HepG2 (cell line): ENCODE measurements at regions not wholly inside any gene's neighbourhood (a gene's known extent, or its start where the extent isn't known, plus 50 kb on each side); places are given as distances from the start of the nearest gene placed in this dataset.

Source experiments
- ATAC-seq: fragments of 200-7000 bp; cut with Tn5 transposase; 3 replicates; pipeline ENCODE4 v1.9.1; 2020; ENCODE audit warnings: mild to moderate bottlenecking, moderate library complexity
- BruUV-seq: library from RNA; stranded (reverse); fragments of 400-500 nt; replicated peaks from 2 replicates; lab custom pipeline; 2021; lab: Mats Ljungman, UMichigan
- CTCF ChIA-PET: fragments of 300-600 bp; formaldehyde crosslinking; extraction: SDS; loops from one replicate; lab custom pipeline; 2021; ENCODE audit warnings: low total read pairs, inconsistent platforms, low intra/inter-chr PET ratio; lab: Yijun Ruan, JAX
- POLR2A ChIA-PET: fragments of 350-600 bp; sonication (Branson Sonifier 250); formaldehyde crosslinking; loops from one replicate; lab custom pipeline; 2020; ENCODE audit warnings: antibody characterized with exemption, inconsistent platforms; lab: Yijun Ruan, JAX
- DNase-seq: peaks from one replicate; pipeline ENCODE4 v3.0.0-alpha.2; 2015; ENCODE audit warnings: low spot score
- FAIRE-seq: peaks from 3 replicates; lab custom pipeline; 2011; peaks lifted over from hg19 to GRCh38; lab: Jason Lieb, UNC
- H2AFZ ChIP-seq: one replicate; pipeline ENCODE4 v1.6.1; 2011; ENCODE audit warnings: low read length, inconsistent platforms
- H3K27ac ChIP-seq: fragments of 300-600 bp; 3 replicates; pipeline ENCODE4 v1.8.0; 2011; ENCODE audit warnings: mixed run types, mild to moderate bottlenecking, mixed read lengths, low read length, inconsistent platforms; ENCODE audit not compliant: insufficient read depth; ENCODE audit errors: extremely low read length
- H3K27me3 ChIP-seq, 2 experiments: fragments of 200-600 bp in 1 of 2; 2 replicates in 1 of 2; 3 replicates in 1 of 2; pipeline versions ENCODE4 v1.6.0 to v1.8.0; 2011; ENCODE audit warnings: low read length in 2 of 2, mild to moderate bottlenecking in 2 of 2, moderate library complexity in 2 of 2, inconsistent platforms in 1 of 2; ENCODE audit not compliant: insufficient read depth in 2 of 2, control insufficient read depth in 1 of 2
- H3K36me3 ChIP-seq, 2 experiments: fragments of 200-600 bp in 1 of 2; replicated peaks in 1 of 2; 2 replicates in 1 of 2; 3 replicates in 1 of 2; pipeline versions ENCODE4 v1.5.1 to v1.8.0; 2011; ENCODE audit warnings: low read length in 2 of 2, inconsistent platforms in 1 of 2; ENCODE audit not compliant: insufficient read depth in 2 of 2, control insufficient read depth in 1 of 2
- H3K4me1 ChIP-seq: 2 replicates; pipeline ENCODE4 v1.5.1; 2012; ENCODE audit warnings: low read length, inconsistent platforms; ENCODE audit not compliant: insufficient read depth
- H3K4me2 ChIP-seq: 2 replicates; pipeline ENCODE4 v1.6.0; 2011; ENCODE audit warnings: low read depth, low read length, inconsistent platforms
- H3K4me3 ChIP-seq, 3 experiments: fragments of 200-600 bp in 1 of 3; sonication (generic), shearing (Covaris generic) in 1 of 3; replicated peaks in 1 of 3; 2 replicates each; pipeline ENCODE4 v1.5.1; 2011 to 2016; ENCODE audit warnings: low read length in 3 of 3, inconsistent platforms in 2 of 3, low read depth in 2 of 3, mild to moderate bottlenecking in 2 of 3, control low read depth in 1 of 3, mixed read lengths in 1 of 3; ENCODE audit not compliant: insufficient read depth in 1 of 3
- H3K79me2 ChIP-seq: one replicate; pipeline ENCODE4 v1.6.1; 2011; ENCODE audit warnings: low read length, inconsistent platforms; ENCODE audit not compliant: insufficient read depth
- H3K9ac ChIP-seq: 2 replicates; pipeline ENCODE4 v1.6.0; 2011; ENCODE audit warnings: mild to moderate bottlenecking, low read depth, low read length, inconsistent platforms; ENCODE audit not compliant: insufficient read depth
- H3K9me3 ChIP-seq: 2 replicates; pipeline ENCODE4 v1.5.1; 2012; ENCODE audit warnings: mild to moderate bottlenecking, low read length
- H4K20me1 ChIP-seq: 2 replicates; pipeline ENCODE4 v1.6.0; 2011; ENCODE audit warnings: inconsistent platforms, mild to moderate bottlenecking, low read length, moderate library complexity; ENCODE audit not compliant: insufficient read depth
- FOXK2 ChIP-seq: fragments of 450-650 bp; IDR thresholded peaks from 2 replicates; pipeline ENCODE4 v1.6.1; 2016
- GTF2F1 ChIP-seq: fragments of 150-350 bp; IDR thresholded peaks from 2 replicates; pipeline ENCODE4 v1.6.1; 2014; ENCODE audit warnings: low read length
- TEAD2 ChIP-seq: sonication (generic); formaldehyde crosslinking; IDR thresholded peaks from 2 replicates; pipeline ENCODE4 v1.9.0; 2021; ENCODE audit warnings: missing genetic modification reagents
- TOE1 ChIP-seq: sonication (generic); formaldehyde crosslinking; IDR thresholded peaks from 2 replicates; pipeline ENCODE4 v1.4.0; 2020; ENCODE audit warnings: mild to moderate bottlenecking, missing genetic modification reagents
- TSC22D2 ChIP-seq: sonication (generic); formaldehyde crosslinking; IDR thresholded peaks from 2 replicates; pipeline ENCODE4 v1.5.1; 2020; ENCODE audit warnings: missing genetic modification reagents, mild to moderate bottlenecking, borderline replicate concordance
- ZNF333 ChIP-seq: sonication (generic); formaldehyde crosslinking; IDR thresholded peaks from 2 replicates; pipeline ENCODE4 v1.4.0; 2020; ENCODE audit warnings: mild to moderate bottlenecking, missing genetic modification reagents, borderline replicate concordance
- ZNF563 ChIP-seq: sonication (generic); formaldehyde crosslinking; IDR thresholded peaks from 2 replicates; pipeline ENCODE4 v1.8.0; 2022; ENCODE audit warnings: mild to moderate bottlenecking, moderate library complexity, missing genetic modification reagents
- ZNF570 ChIP-seq: sonication (generic); formaldehyde crosslinking; IDR thresholded peaks from 2 replicates; pipeline ENCODE4 v1.4.0; 2020; ENCODE audit warnings: mild to moderate bottlenecking, missing genetic modification reagents, borderline replicate concordance
- ZNF780A ChIP-seq: sonication (generic); formaldehyde crosslinking; IDR thresholded peaks from 2 replicates; pipeline ENCODE4 v1.8.0; 2022; ENCODE audit warnings: mild to moderate bottlenecking, missing genetic modification reagents, moderate library complexity
- WGBS: methylation state at CpG from one replicate; pipeline ENCODE4 v1.1.6; 2017; ENCODE audit warnings: low lambda C conversion rate; 5-methylcytosine and 5-hydroxymethylcytosine counted together
- in situ Hi-C: cut with HindIII; loops from 2 replicates; pipeline ENCODE4 v1.10.0; 2017; ENCODE audit warnings: low pct_unique_long_range_greater_than_20kb; ENCODE audit not compliant: extremely low pct_ligation_motif_present
- intact Hi-C: fragments of 100-400 bp; cut with micrococcal nuclease; formaldehyde crosslinking; loops from one replicate; pipeline ENCODE4 v1.10.0; 2022; ENCODE audit not compliant: unreplicated experiment
- TF ChIP-seq, protein P1 (sequence below): sonication (generic); formaldehyde crosslinking; IDR thresholded peaks from 2 replicates; pipeline ENCODE4 v1.8.1; 2022; ENCODE audit warnings: low read depth, mild to moderate bottlenecking, missing genetic modification reagents
- TF ChIP-seq, protein P2 (sequence below): sonication (generic); formaldehyde crosslinking; IDR thresholded peaks from 2 replicates; pipeline ENCODE4 v1.4.0; 2020; ENCODE audit warnings: low read depth, missing genetic modification reagents

DNA sequence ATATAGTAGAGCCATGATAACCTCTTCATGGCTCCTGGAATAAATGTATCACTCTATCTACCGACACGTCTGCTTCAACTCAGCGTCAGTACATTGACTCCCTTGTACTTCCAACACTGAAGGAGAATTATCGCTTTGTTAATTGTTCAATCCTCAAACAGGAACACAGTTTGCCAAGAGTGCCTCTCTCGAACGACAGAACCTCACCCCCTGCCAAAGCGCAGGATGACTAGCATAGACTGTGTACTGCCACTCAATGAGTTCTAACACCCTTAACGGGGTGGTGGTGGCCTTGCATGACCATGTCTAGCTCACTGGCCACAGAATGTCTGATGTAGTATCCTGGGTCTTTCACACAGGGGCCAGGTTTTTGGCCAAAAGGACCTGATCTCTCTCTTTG lies 81.4 kb upstream of the HEY2 start:
- no peak overlapping the region for H3K9ac ChIP-seq
- POLR2A ChIA-PET: no interaction called here
- in situ Hi-C loops: no loop called here
- WGBS: 32% methylated on average over 8 of the region's 8 CpGs
- intact Hi-C loops: no loop called here
- no TSS peak for BruUV-seq
- H3K36me3 ChIP-seq: no peaks in the 10 kb centered on the region
- no peaks in the 10 kb centered on the region for H3K4me1 ChIP-seq
- no peak overlapping the region for H3K4me2 ChIP-seq
- DNase-seq (no peak), FAIRE-seq (no peak), ATAC-seq (no peak)
- H3K27me3 ChIP-seq: peaks cover 2 to 19% of the 10 kb centered on the region in 2 experiments; a peak in 3 of 5 replicates
- no peaks in the 10 kb centered on the region for H3K9me3 ChIP-seq
- TF ChIP-seq ZNF333 (CRISPR knock-in tag) (no peak), GTF2F1 (no peak), TEAD2 (CRISPR knock-in tag) (no peak), ZNF570 (CRISPR knock-in tag) (no peak), TOE1 (CRISPR knock-in tag) (no peak), ZNF563 (no peak)
- TF ChIP-seq, protein P1, sequence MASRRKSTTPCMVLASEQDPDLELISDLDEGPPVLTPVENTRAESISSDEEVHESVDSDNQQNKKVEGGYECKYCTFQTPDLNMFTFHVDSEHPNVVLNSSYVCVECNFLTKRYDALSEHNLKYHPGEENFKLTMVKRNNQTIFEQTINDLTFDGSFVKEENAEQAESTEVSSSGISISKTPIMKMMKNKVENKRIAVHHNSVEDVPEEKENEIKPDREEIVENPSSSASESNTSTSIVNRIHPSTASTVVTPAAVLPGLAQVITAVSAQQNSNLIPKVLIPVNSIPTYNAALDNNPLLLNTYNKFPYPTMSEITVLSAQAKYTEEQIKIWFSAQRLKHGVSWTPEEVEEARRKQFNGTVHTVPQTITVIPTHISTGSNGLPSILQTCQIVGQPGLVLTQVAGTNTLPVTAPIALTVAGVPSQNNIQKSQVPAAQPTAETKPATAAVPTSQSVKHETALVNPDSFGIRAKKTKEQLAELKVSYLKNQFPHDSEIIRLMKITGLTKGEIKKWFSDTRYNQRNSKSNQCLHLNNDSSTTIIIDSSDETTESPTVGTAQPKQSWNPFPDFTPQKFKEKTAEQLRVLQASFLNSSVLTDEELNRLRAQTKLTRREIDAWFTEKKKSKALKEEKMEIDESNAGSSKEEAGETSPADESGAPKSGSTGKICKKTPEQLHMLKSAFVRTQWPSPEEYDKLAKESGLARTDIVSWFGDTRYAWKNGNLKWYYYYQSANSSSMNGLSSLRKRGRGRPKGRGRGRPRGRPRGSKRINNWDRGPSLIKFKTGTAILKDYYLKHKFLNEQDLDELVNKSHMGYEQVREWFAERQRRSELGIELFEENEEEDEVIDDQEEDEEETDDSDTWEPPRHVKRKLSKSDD: no peak
- H2AFZ ChIP-seq: no peak overlapping the region
- no peaks in the 10 kb centered on the region for H4K20me1 ChIP-seq
- H3K79me2 ChIP-seq: no peaks in the 10 kb centered on the region
- CTCF ChIA-PET: no interaction called here
- no peak overlapping the region for H3K4me3 ChIP-seq
- H3K27ac ChIP-seq: no peak overlapping the region

DNA sequence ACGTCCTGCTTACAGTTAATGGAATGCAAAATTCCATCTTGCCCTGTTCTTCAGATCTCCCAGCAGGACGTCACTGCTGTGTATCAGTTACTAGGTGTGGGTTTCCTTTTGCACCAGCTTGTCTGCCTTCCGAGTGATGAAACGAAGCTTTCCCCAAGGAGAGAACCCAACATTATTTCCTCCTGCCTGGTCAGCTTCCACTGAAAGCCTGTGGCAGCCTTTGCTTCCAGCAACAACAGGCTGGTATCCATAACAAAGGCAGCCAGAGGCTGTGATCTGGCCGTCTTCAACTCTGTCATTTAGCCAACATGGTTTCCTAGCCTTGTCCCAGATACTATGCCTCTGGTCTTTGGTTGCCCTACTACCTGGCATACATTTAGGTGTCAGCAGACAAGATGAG lies 78.9 kb upstream of the HEY2 start:
- Histone ChIP-seq H3K4me1 (no peaks in the 10 kb centered on the region), H3K4me2 (no peak overlapping the region), H3K27ac (no peak overlapping the region), H3K36me3 (no peaks in the 10 kb centered on the region), H3K4me3 (no peak overlapping the region), H3K27me3 (peaks cover 2 to 9% of the 10 kb centered on the region in 2 experiments; a peak in 3 of 5 replicates), H2AFZ (no peak overlapping the region), H3K9me3 (no peaks in the 10 kb centered on the region), H3K9ac (no peak overlapping the region), H3K79me2 (no peaks in the 10 kb centered on the region), H4K20me1 (no peaks in the 10 kb centered on the region)
- CTCF ChIA-PET: no interaction called here
- TF ChIP-seq, protein P2, sequence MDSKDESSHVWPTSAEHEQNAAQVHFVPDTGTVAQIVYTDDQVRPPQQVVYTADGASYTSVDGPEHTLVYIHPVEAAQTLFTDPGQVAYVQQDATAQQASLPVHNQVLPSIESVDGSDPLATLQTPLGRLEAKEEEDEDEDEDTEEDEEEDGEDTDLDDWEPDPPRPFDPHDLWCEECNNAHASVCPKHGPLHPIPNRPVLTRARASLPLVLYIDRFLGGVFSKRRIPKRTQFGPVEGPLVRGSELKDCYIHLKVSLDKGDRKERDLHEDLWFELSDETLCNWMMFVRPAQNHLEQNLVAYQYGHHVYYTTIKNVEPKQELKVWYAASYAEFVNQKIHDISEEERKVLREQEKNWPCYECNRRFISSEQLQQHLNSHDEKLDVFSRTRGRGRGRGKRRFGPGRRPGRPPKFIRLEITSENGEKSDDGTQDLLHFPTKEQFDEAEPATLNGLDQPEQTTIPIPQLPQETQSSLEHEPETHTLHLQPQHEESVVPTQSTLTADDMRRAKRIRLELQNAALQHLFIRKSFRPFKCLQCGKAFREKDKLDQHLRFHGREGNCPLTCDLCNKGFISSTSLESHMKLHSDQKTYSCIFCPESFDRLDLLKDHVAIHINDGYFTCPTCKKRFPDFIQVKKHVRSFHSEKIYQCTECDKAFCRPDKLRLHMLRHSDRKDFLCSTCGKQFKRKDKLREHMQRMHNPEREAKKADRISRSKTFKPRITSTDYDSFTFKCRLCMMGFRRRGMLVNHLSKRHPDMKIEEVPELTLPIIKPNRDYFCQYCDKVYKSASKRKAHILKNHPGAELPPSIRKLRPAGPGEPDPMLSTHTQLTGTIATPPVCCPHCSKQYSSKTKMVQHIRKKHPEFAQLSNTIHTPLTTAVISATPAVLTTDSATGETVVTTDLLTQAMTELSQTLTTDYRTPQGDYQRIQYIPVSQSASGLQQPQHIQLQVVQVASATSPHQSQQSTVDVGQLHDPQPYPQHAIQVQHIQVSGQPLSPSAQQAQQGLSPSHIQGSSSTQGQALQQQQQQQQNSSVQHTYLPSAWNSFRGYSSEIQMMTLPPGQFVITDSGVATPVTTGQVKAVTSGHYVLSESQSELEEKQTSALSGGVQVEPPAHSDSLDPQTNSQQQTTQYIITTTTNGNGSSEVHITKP: no peak
- TF ChIP-seq TSC22D2 (CRISPR knock-in tag) (no peak), FOXK2 (no peak), ZNF780A (CRISPR knock-in tag) (no peak)
- POLR2A ChIA-PET: no interaction called here
- 0% methylated on average over 5 of the region's 5 CpGs for WGBS
- ATAC-seq: no peak
- no peak for DNase-seq
- FAIRE-seq: no peak
- intact Hi-C loops: no loop called here
- BruUV-seq: no TSS peak
- in situ Hi-C loops: no loop called here
